PC-3 (cell line): ENCODE measurements at regions not wholly inside any gene's neighbourhood (a gene's known extent, or its start where the extent isn't known, plus 50 kb on each side); places are given as distances from the start of the nearest gene placed in this dataset.

ENCODE experiments used
- EZH2phosphoT487 ChIP-seq: fragments of 300-600 bp; sonication (generic); IDR thresholded peaks from 2 replicates; pipeline ENCODE4 v1.6.1; 2018; ENCODE audit warnings: mild to moderate bottlenecking, antibody characterized with exemption, low read length, borderline replicate concordance
- TF ChIP-seq, protein P1 (sequence below): fragments of 300-600 bp; sonication (generic); conservative IDR thresholded peaks from 2 replicates; pipeline ENCODE4 v1.5.1; 2017; ENCODE audit warnings: antibody characterized with exemption, low read depth, mild to moderate bottlenecking, low read length

DNA sequence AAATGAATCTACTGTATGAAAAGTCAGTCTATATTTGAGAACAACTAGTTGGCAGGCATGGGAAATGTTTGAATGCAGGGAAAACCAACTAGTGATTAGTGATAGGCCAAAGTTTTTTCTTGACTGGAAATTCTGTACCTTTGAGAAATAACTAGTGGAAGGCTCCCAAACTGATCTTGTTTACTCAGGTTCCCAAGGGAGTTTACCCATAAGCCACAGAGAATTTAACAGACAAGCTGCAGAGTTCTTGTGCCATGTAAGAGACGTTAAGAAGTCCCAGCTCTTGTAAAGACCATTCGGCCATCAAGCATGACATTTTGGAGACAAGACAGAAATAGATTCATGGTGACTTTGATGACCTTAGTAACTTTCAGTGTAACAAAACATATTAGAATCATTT is 1882.8 kb upstream of the SEL1L start:
- TF ChIP-seq, protein P1, sequence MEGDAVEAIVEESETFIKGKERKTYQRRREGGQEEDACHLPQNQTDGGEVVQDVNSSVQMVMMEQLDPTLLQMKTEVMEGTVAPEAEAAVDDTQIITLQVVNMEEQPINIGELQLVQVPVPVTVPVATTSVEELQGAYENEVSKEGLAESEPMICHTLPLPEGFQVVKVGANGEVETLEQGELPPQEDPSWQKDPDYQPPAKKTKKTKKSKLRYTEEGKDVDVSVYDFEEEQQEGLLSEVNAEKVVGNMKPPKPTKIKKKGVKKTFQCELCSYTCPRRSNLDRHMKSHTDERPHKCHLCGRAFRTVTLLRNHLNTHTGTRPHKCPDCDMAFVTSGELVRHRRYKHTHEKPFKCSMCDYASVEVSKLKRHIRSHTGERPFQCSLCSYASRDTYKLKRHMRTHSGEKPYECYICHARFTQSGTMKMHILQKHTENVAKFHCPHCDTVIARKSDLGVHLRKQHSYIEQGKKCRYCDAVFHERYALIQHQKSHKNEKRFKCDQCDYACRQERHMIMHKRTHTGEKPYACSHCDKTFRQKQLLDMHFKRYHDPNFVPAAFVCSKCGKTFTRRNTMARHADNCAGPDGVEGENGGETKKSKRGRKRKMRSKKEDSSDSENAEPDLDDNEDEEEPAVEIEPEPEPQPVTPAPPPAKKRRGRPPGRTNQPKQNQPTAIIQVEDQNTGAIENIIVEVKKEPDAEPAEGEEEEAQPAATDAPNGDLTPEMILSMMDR: no peak
- no peak for TF ChIP-seq EZH2phosphoT487
